NCI-H2196 treated with DMSO at 0.1 percent for 48 hours (cell line): ENCODE measurements at regions not wholly inside any gene's neighbourhood (a gene's known extent, or its start where the extent isn't known, plus 50 kb on each side); places are given as distances from the start of the nearest gene placed in this dataset.

ENCODE experiments used
- DNase-seq: peaks from one replicate; lab custom pipeline; 2025; ENCODE audit not compliant: unreplicated experiment; lab: John Stamatoyannopoulos, UW

- no peak for DNase-seq
Measured at GRCh38 chr4:169815606-169816005, 57.9 kb upstream of the HPF1 start.

GRCh38 chr4:169811476-169811875 is 53.7 kb upstream of the HPF1 start:
- DNase-seq: no peak

- DNase-seq: peak; percentile 8
Measured at GRCh38 chr4:169810325-169811323, 52.9 kb upstream of the HPF1 start.

GRCh38 chr4:169807934-169808509 is 50.3 kb upstream of the HPF1 start:
- no peak for DNase-seq
